Lower leg skin (tissue), 3 donors: ENCODE measurements at regions not wholly inside any gene's neighbourhood (a gene's known extent, or its start where the extent isn't known, plus 50 kb on each side); places are given as distances from the start of the nearest gene placed in this dataset.

Experiments used
- CTCF ChIP-seq, 3 donors: fragments of 450-650 bp; IDR thresholded peaks; one replicate each; pipeline ENCODE4 v1.5.1; 2016; ENCODE audit warnings: antibody characterized with exemption in 3 of 3, mild to moderate bottlenecking in 3 of 3, moderate library complexity in 2 of 3
- POLR2A ChIP-seq, 2 donors: fragments of 450-650 bp; IDR thresholded peaks; one replicate each; pipeline ENCODE4 v1.6.1; 2016 to 2017; ENCODE audit warnings: antibody characterized with exemption in 2 of 2, mild to moderate bottlenecking in 1 of 2, moderate library complexity in 1 of 2

GRCh38 chr4:104763554-104764222 lies 269.0 kb upstream of the CXXC4 start:
- no peak for TF ChIP-seq CTCF (IDR thresholded peaks at IDR 0.05)
- no peak for TF ChIP-seq POLR2A (IDR thresholded peaks at IDR 0.05)
